CD4-positive, alpha-beta T cell (primary cell): ENCODE measurements at regions not wholly inside any gene's neighbourhood (a gene's known extent, or its start where the extent isn't known, plus 50 kb on each side); places are given as distances from the start of the nearest gene placed in this dataset.

Experiments used
- ATAC-seq: fragments of 200-7000 bp; cut with Tn5 transposase; one replicate; pipeline ENCODE4 v1.10.0; 2022; ENCODE audit warnings: mild to moderate bottlenecking; ENCODE audit not compliant: poor library complexity
- CTCF ChIA-PET: fragments of 350-600 bp; sonication (Branson Sonifier 250); formaldehyde crosslinking; loops from one replicate; lab custom pipeline; 2021; ENCODE audit warnings: antibody characterized with exemption, inconsistent platforms; lab: Charles Lee
- POLR2A ChIA-PET: fragments of 350-600 bp; sonication (Branson Sonifier 250); formaldehyde crosslinking; loops from one replicate; lab custom pipeline; 2021; ENCODE audit warnings: antibody characterized with exemption, inconsistent platforms; lab: Charles Lee
- DNase-seq, 14 experiments: peaks; one replicate each; pipeline ENCODE4 v3.0.0-alpha.2; 2013 to 2020; ENCODE audit warnings: mixed read lengths in 2 of 14
- H3K27ac ChIP-seq, 2 donors: one replicate each; pipeline versions ENCODE4 v1.5.1 to v1.7.0; 2013; ENCODE audit warnings: low read length in 2 of 2, low read depth in 1 of 2, mild to moderate bottlenecking in 1 of 2
- H3K27me3 ChIP-seq, 2 experiments: 1 replicate in 1 of 2; 2 replicates in 1 of 2; pipeline versions ENCODE4 v1.6.1 to v1.7.0; 2013; ENCODE audit warnings: low read length in 2 of 2, control low read depth in 1 of 2, mild to moderate bottlenecking in 1 of 2, moderate library complexity in 1 of 2; ENCODE audit not compliant: insufficient read depth in 2 of 2, control insufficient read depth in 1 of 2
- H3K36me3 ChIP-seq: one replicate; pipeline ENCODE4 v1.6.1; 2013; ENCODE audit warnings: low read length, control low read depth; ENCODE audit not compliant: insufficient read depth
- H3K4me1 ChIP-seq: one replicate; pipeline ENCODE4 v1.6.1; 2013; ENCODE audit warnings: low read length, control low read depth; ENCODE audit not compliant: insufficient read depth
- H3K4me3 ChIP-seq: one replicate; pipeline ENCODE4 v1.5.1; 2013; ENCODE audit warnings: mild to moderate bottlenecking, low read length, moderate library complexity
- H3K9me3 ChIP-seq, 2 experiments: 1 replicate in 1 of 2; 2 replicates in 1 of 2; pipeline versions ENCODE4 v1.6.1 to v1.7.0; 2013; ENCODE audit warnings: low read length in 2 of 2, mild to moderate bottlenecking in 2 of 2, control low read depth in 1 of 2, moderate library complexity in 1 of 2; ENCODE audit not compliant: control insufficient read depth in 1 of 2, insufficient read depth in 1 of 2
- H3K27ac Mint-ChIP-seq: one replicate; pipeline ENCODE4 v1.8.0; 2020; ENCODE audit warnings: mixed read lengths
- H3K27me3 Mint-ChIP-seq: one replicate; pipeline ENCODE4 v1.8.0; 2021; ENCODE audit warnings: mixed read lengths
- H3K36me3 Mint-ChIP-seq: one replicate; pipeline ENCODE4 v1.8.0; 2021; ENCODE audit warnings: low read depth, mixed read lengths
- H3K4me1 Mint-ChIP-seq: one replicate; pipeline ENCODE4 v1.8.0; 2021; ENCODE audit warnings: low read depth, mixed read lengths
- H3K4me3 Mint-ChIP-seq: one replicate; pipeline ENCODE4 v1.8.0; 2020; ENCODE audit warnings: mild to moderate bottlenecking, mixed read lengths
- H3K9me3 Mint-ChIP-seq: one replicate; pipeline ENCODE4 v1.8.0; 2020; ENCODE audit warnings: mixed read lengths
- CTCF ChIP-seq: fragments of 200-600 bp; IDR thresholded peaks from one replicate; pipeline ENCODE4 v1.8.0; 2022; ENCODE audit warnings: antibody characterized with exemption, mild to moderate bottlenecking
- intact Hi-C, 2 experiments: fragments of 100-400 bp; cut with DNase I in 1 of 2; cut with micrococcal nuclease in 1 of 2; formaldehyde crosslinking; loops; one replicate each; pipeline versions ENCODE4 v1.15.1 to v1.9.0; 2023 to 2025; cut with DNase I, micrococcal nuclease

- no peaks in the 10 kb centered on the region for H3K4me1 Mint-ChIP-seq
- H3K27ac Mint-ChIP-seq: no peak overlapping the region
- no peak for ATAC-seq
- H3K4me3 Mint-ChIP-seq: no peak overlapping the region
- no peak overlapping the region for H3K4me3 ChIP-seq
- H3K36me3 Mint-ChIP-seq: no peaks in the 10 kb centered on the region
- H3K27me3 Mint-ChIP-seq: no peaks in the 10 kb centered on the region
- intact Hi-C loops: no loop called here
- H3K9me3 Mint-ChIP-seq: no peaks in the 10 kb centered on the region
- no peak overlapping the region for H3K27ac ChIP-seq
- no peaks in the 10 kb centered on the region for H3K36me3 ChIP-seq
- CTCF ChIA-PET: no interaction called here
- no peaks in the 10 kb centered on the region for H3K4me1 ChIP-seq
- H3K27me3 ChIP-seq: peaks cover 0 to 3% of the 10 kb centered on the region in 2 experiments
- POLR2A ChIA-PET: no interaction called here
- no peaks in the 10 kb centered on the region for H3K9me3 ChIP-seq
- DNase-seq: no peak
- no peak for TF ChIP-seq CTCF
These were observed 175.4 kb upstream of the RREB1 start for GRCh38 chr6:6932341-6932740.

GRCh38 chr6:6932968-6933367, 174.8 kb upstream of the RREB1 start:
- no peaks in the 10 kb centered on the region for H3K4me1 ChIP-seq
- Mint-ChIP-seq H3K9me3 (no peaks in the 10 kb centered on the region), H3K27ac (no peak overlapping the region), H3K4me3 (no peak overlapping the region), H3K36me3 (no peaks in the 10 kb centered on the region), H3K27me3 (no peaks in the 10 kb centered on the region), H3K4me1 (no peaks in the 10 kb centered on the region)
- peaks cover 0 to 3% of the 10 kb centered on the region in 2 experiments for H3K27me3 ChIP-seq
- ChIA-PET POLR2A (no interaction called here), CTCF (no interaction called here)
- H3K9me3 ChIP-seq: no peaks in the 10 kb centered on the region
- ATAC-seq (no peak), DNase-seq (no peak)
- H3K36me3 ChIP-seq: no peaks in the 10 kb centered on the region
- H3K4me3 ChIP-seq: no peak overlapping the region
- H3K27ac ChIP-seq: no peak overlapping the region
- TF ChIP-seq CTCF: no peak
- intact Hi-C loops: no loop called here

GRCh38 chr6:6940031-6941025, 167.4 kb upstream of the RREB1 start:
- no peak overlapping the region for H3K27ac ChIP-seq
- no peak for DNase-seq
- no peak for ATAC-seq
- no peaks in the 10 kb centered on the region for H3K27me3 ChIP-seq
- intact Hi-C loops: no loop called here
- no peak for TF ChIP-seq CTCF
- Mint-ChIP-seq H3K9me3 (no peaks in the 10 kb centered on the region), H3K36me3 (no peaks in the 10 kb centered on the region), H3K27ac (no peak overlapping the region), H3K4me3 (no peak overlapping the region), H3K4me1 (peaks cover 15% of the 10 kb centered on the region), H3K27me3 (no peaks in the 10 kb centered on the region)
- no peaks in the 10 kb centered on the region for H3K9me3 ChIP-seq
- no peaks in the 10 kb centered on the region for H3K36me3 ChIP-seq
- H3K4me1 ChIP-seq: no peaks in the 10 kb centered on the region
- no peak overlapping the region for H3K4me3 ChIP-seq
- POLR2A ChIA-PET: interaction anchor here (0.6 kb wide), 1 partner anchor 180 kb away, joined by 3 read pairs; no protein-coding TSS in a partner anchor
- CTCF ChIA-PET: no interaction called here
